BJ (cell line): ENCODE measurements at regions not wholly inside any gene's neighbourhood (a gene's known extent, or its start where the extent isn't known, plus 50 kb on each side); places are given as distances from the start of the nearest gene placed in this dataset.
"Not testable (repeated sequence)": the region's sequence is repeated elsewhere in the genome, so short reads cannot be mapped to it uniquely, and the experiment has no call there.

ENCODE experiments used
- CTCF ChIA-PET: fragments of 350-600 bp; formaldehyde crosslinking; extraction: SDS; loops from one replicate; lab custom pipeline; 2021; ENCODE audit warnings: antibody characterized with exemption, inconsistent platforms; lab: Yijun Ruan, JAX
- POLR2A ChIA-PET: fragments of 300-600 bp; sonication (Branson Sonifier 250); formaldehyde crosslinking; extraction: SDS; loops from one replicate; lab custom pipeline; 2021; ENCODE audit warnings: antibody characterized with exemption; lab: Charles Lee
- DNase-seq: peaks from one replicate; pipeline ENCODE4 v3.0.0-alpha.2; 2011; ENCODE audit warnings: low read depth
- H3K27me3 ChIP-seq: 2 replicates; pipeline ENCODE4 v1.6.0; 2011; ENCODE audit warnings: low read length; ENCODE audit not compliant: control insufficient read depth, insufficient read depth
- H3K36me3 ChIP-seq: 2 replicates; pipeline ENCODE4 v1.5.1; 2011; ENCODE audit warnings: low read length; ENCODE audit not compliant: control insufficient read depth, insufficient read depth
- H3K4me3 ChIP-seq: 2 replicates; pipeline ENCODE4 v1.5.1; 2011; ENCODE audit warnings: low read depth, mild to moderate bottlenecking, control low read depth, low read length
- CTCF ChIP-seq: IDR thresholded peaks from 2 replicates; pipeline ENCODE4 v1.5.1; 2011; ENCODE audit warnings: low read depth, mild to moderate bottlenecking, control low read depth, inconsistent platforms, low read length, moderate library complexity; ENCODE audit not compliant: insufficient read depth

GRCh38 chr16:29126616-29127015, 141.8 kb downstream of the LAT start:
- no peak for TF ChIP-seq CTCF
- POLR2A ChIA-PET, result no interaction called here
- H3K4me3 ChIP-seq, result no peak overlapping the region
- H3K27me3 ChIP-seq, result no peaks in the 10 kb centered on the region
- no peaks in the 10 kb centered on the region for H3K36me3 ChIP-seq
- CTCF ChIA-PET, result no interaction called here
- DNase-seq, result no peak

- no peak for TF ChIP-seq CTCF
- H3K4me3 ChIP-seq, result no peak overlapping the region
- DNase-seq, result no peak
- no peaks in the 10 kb centered on the region for H3K36me3 ChIP-seq
- ChIA-PET POLR2A (no interaction called here), CTCF (no interaction called here)
- no peaks in the 10 kb centered on the region for H3K27me3 ChIP-seq
Measured at GRCh38 chr16:29126057-29126494, 141.2 kb downstream of the LAT start.

GRCh38 chr16:29124828-29125227, 140.0 kb downstream of the LAT start:
- no peak for DNase-seq
- no peak for TF ChIP-seq CTCF
- Histone ChIP-seq H3K36me3 (no peaks in the 10 kb centered on the region), H3K27me3 (no peaks in the 10 kb centered on the region), H3K4me3 (no peak overlapping the region)
- ChIA-PET CTCF (no interaction called here), POLR2A (no interaction called here)

GRCh38 chr16:29124162-29124561, 139.3 kb downstream of the LAT start:
- POLR2A ChIA-PET, H3K36me3 ChIP-seq, CTCF ChIA-PET, H3K27me3 ChIP-seq, H3K4me3 ChIP-seq, DNase-seq: not testable (repeated sequence)

GRCh38 chr16:29120680-29121079, 135.8 kb downstream of the LAT start:
- H3K27me3 ChIP-seq, H3K4me3 ChIP-seq, POLR2A ChIA-PET, CTCF ChIA-PET, DNase-seq, H3K36me3 ChIP-seq: not testable (repeated sequence)

- CTCF ChIA-PET, H3K27me3 ChIP-seq, POLR2A ChIA-PET, DNase-seq, H3K36me3 ChIP-seq, H3K4me3 ChIP-seq: not testable (repeated sequence)
Measured at GRCh38 chr16:29118301-29118957, 133.6 kb downstream of the LAT start.

- H3K4me3 ChIP-seq, result no peak overlapping the region
- no peak for TF ChIP-seq CTCF
- ChIA-PET POLR2A (no interaction called here), CTCF (interaction anchor here (0.7 kb wide), 1 partner anchor 135 kb away, joined by 3 read pairs; no protein-coding TSS in a partner anchor)
- no peaks in the 10 kb centered on the region for H3K27me3 ChIP-seq
- no peak for DNase-seq
- 0 out of 2 replicates have a peak, but pooled peaks cover 3% of the 10 kb centered on the region for H3K36me3 ChIP-seq
Measured at GRCh38 chr16:29117631-29118030, 132.8 kb downstream of the LAT start.
